Epidermal melanocyte (primary cell): ENCODE measurements at regions not wholly inside any gene's neighbourhood (a gene's known extent, or its start where the extent isn't known, plus 50 kb on each side); places are given as distances from the start of the nearest gene placed in this dataset.

Experiments used
- DNase-seq: peaks from one replicate; pipeline ENCODE4 v3.0.0; 2011; ENCODE audit warnings: low spot score; ENCODE audit not compliant: insufficient read length

DNA sequence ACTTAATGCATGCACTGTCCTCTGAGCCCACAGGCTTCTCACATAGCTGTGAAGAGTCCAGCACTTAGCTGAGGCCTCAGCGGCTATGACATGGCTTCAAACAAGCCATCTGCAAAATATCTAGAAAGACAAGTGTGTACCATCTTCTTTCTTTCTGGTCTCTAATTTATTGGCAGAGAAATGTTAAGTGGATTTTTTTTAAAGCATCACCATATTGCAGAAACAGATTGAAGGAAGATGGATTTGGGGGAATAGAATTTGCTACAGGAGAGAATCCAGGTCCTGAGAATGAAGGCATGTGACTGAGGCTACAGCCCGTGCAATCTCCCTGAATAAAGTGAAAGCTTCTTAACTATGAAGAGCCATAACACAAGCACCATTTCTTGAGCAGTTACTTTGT, 567.3 kb downstream of the PDCD6IP start:
- DNase-seq: no peak

DNA sequence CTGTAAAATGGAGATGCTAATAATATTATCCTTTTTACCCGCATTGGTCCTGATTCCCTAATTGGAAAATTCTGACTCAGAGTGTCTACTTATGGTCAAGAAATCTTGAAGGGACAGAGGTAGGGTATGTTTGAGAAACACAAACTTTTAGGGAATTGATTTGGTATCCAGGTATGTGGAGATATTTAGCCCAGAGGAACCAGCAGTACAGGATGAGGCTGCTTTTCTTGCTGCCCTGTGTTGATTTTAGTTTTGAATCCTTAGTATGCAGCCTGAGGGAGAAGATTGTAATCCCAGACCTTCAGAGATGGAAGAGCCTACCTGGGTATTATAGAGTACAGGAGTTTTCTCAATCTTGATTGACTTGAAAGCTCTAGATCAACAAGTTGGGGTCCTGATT, 569.1 kb downstream of the PDCD6IP start:
- DNase-seq: no peak

DNA sequence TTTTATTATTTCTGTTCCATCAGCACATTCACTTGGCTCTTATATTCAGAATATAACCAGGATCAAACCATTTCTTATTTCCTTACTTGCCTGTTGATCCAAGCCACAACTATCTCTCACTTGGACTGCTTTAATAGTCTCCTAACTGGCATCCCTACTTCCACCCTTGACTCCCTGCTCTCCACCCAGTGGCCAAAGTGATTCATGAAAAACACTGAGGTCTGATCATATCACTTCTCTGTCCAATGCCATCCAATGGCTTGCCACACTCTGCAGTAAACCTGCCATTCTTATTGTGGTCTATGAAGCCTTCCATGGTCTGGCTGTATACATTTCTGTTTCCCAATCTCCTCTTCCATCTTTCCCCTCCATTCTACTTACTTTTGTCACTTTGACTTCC, 576.1 kb downstream of the PDCD6IP start:
- no peak for DNase-seq

DNA sequence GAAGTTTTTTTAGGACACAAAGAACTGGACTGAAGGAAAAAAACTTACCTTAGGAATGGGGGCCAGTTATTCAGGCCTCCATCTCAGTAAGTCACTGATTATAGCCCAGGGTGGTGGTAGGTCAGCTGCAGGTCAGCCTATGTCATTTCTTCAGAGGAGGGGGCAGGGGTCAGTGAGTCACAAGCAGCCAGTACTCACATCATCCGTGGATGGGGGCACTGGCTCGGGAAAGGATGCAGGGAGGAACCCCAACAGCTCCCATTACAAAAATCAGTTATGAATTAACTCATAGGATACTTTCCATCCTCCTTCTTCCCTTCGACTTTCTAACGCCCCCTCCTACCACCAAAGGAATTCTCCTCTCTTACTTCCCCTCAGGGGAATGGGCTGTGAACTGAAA, 578.3 kb downstream of the PDCD6IP start:
- DNase-seq: no peak

- DNase-seq: no peak
Observed at GRCh38 chr3:34377961-34378360, 579.5 kb downstream of the PDCD6IP start.

- no peak for DNase-seq
Observed at GRCh38 chr3:34381243-34381642, 582.8 kb downstream of the PDCD6IP start.

DNA sequence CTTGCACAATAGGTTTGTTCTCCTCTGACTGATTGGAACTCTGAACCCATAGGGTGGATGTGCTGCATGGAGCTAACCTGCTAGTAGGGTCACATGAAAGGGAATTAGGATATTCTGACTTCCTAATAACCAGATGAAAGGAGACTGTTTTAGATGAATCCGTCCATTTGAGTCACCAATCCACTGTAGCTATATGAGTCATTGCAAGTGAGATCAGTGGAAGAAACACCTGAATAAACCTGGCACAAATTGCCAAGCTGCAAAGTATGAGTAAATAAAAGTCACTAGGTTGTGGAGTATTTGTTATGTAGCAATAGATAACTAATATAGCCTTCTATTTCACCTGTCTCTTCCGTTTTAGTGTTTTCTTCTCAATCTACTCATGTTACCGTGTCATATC, 584.4 kb downstream of the PDCD6IP start:
- no peak for DNase-seq

- no peak for DNase-seq
Observed at GRCh38 chr3:34386309-34386708, 587.9 kb downstream of the PDCD6IP start.

GRCh38 chr3:34387826-34388564, 589.6 kb downstream of the PDCD6IP start:
- no peak for DNase-seq

DNA sequence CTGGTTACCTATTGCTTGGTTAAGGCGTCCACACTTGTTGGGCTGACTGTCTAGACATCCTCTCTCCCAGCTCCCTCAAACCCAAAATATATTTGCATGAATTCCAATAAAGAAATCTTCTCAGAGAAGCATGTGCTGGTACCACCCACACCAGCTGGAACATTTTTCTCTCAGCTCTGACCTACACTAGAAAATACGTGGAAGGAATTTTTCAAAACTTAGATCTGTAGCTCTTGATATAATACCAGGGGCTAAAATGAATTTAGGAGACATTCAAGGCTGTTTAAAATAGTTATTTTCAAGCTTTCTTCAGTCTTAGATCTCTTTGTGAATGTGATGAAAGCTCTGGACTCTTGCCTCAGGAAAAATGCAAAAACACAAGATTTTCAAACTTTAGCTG, 590.4 kb downstream of the PDCD6IP start:
- DNase-seq: no peak

GRCh38 chr3:34394978-34395748, 596.7 kb downstream of the PDCD6IP start:
- no peak for DNase-seq

DNA sequence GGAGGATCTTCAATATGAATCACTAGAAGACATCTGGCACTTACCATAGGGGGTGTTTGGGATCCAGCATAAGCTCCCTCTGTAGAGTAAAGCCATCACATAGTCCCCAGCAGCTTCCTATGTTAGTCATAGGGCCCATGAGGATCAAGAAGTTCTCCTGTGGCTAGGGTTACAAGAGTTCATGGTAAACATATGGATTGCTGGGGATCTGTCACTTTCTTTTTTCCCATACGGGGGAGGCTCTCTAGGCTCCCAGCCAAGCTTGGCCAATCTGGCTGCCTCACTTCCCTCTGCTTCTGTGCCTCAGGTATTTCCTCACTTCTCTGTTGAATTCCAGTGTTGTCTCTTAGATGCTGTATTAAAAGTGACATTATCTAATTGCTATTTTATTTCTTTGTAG, 597.9 kb downstream of the PDCD6IP start:
- DNase-seq: no peak

DNA sequence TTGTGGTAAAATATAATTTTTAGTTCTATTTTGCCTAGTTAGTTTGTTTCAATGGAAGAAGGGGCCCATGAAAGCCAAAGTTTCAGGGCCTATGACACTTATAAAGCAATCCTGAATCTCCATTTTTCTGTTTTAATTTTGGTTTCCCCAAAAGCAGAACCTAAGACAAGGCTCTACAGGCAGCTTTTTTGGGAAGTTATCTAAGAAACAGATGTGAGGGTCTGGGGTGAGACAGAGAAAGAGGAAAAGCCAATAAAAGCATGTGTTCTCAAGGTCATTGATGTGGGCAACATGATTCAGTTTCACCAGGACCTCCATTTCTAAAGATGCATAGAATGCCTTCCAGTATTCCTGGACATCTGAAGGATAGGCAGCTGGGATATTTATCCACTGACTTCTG, 598.5 kb downstream of the PDCD6IP start:
- DNase-seq: no peak

- no peak for DNase-seq
Observed at GRCh38 chr3:34399401-34399800, 601.0 kb downstream of the PDCD6IP start.

- no peak for DNase-seq
Observed at GRCh38 chr3:34405159-34405558, 606.7 kb downstream of the PDCD6IP start.

GRCh38 chr3:34407281-34407680, 608.9 kb downstream of the PDCD6IP start:
- no peak for DNase-seq

DNA sequence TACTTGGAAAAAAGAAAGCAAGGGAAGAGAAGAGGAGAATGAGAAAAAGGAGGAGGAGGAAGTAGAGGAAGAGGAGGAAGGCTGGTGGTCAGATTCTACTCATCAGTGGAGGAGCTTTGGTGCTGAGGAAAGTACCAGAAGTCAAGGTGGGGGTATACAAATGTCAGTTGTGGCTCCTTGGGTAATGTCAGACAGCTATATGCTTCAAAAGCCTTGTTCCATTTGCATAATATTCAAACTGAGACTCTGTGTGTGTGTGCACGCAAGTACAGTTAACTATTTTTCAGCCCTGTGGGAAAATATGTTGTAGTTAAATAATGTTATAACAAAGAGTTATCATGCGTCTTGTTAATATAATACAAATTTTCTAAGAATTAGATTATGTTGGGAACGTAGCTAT, 609.7 kb downstream of the PDCD6IP start:
- DNase-seq: no peak

- DNase-seq: no peak
Observed at GRCh38 chr3:34411596-34411995, 613.2 kb downstream of the PDCD6IP start.

DNA sequence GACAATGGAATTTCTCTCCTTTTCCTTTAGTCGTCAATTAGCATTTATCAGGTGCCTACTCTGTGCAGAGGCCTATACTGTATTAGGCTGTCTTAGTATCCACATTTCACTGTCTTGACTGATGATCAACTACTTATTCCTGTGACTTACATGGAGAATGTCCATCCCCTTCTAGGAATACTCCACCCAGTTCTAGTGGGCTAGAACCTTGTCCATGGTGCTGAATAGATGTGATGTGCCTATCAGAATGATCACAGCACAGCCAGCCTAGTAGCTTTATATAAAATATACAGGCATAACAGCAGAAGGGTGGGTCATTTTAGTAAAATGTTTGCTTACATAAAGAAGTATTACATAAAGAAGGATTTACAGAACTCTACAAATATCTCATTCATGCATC, 621.4 kb downstream of the PDCD6IP start:
- no peak for DNase-seq

DNA sequence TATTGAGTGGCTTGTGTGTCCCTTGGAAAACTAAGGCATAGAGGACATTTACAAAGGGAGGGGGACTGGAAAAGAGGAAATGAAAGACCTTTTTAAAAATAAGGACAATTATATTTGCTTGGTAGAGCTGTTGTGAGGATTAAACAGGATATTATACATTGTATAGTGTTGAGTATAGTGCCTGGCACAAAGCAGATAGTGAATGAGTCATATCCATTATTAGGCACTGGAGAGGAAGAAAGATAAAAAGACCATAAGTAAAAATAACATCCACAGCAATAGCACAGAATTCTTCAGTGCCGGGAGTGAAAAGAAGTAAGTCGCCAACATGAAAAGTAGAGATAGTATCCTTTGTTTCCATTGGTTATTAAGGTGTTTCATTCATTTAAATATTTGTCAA, 623.3 kb downstream of the PDCD6IP start:
- no peak for DNase-seq

GRCh38 chr3:34439796-34440195, 641.4 kb downstream of the PDCD6IP start:
- no peak for DNase-seq

DNA sequence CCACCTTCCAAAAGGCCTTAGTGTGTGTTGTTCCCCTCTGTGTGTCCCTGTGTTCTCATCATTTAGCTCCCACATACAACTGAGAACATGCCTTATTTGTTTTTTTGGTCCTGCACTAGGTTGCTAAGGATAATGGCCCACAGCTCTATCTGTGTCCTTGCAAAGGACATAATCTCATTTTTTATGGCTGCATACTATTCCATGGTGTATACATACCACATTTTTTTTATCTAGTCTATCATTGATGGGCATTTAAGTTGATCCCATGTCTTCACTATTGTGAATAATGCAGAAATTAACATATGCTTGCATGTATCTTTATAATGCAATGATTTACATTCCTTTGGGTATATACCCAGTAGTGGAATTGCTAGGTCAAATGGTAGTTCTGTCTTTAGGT, 645.7 kb downstream of the PDCD6IP start:
- no peak for DNase-seq

DNA sequence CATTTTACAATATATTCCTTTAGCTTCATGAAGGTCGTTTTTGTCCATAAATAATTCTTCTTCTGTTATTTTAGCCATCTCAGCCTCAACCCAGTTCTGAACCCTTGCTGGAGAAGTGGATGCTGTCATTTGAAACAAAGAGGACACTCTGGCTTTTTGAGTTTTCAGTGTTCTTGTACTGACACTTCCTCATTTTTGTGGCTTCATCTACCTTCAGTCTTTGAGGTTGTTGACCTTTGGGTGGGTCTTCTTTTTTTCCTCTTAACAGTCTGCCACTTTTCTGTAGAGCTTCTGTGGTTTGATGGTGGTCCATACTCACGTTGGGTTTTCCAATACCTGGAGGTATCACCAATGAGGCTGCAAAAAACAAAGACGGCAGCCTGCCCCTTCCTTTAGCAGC, 650.9 kb downstream of the PDCD6IP start:
- DNase-seq: no peak
